SK-N-SH (cell line): ENCODE measurements at regions not wholly inside any gene's neighbourhood (a gene's known extent, or its start where the extent isn't known, plus 50 kb on each side); places are given as distances from the start of the nearest gene placed in this dataset.

ENCODE experiments used
- CTCF ChIA-PET: fragments of 300-600, 350-600 bp; formaldehyde crosslinking; extraction: SDS; loops from one replicate; lab custom pipeline; 2021; lab: Yijun Ruan, JAX
- POLR2A ChIA-PET: fragments of 350-600 bp; sonication (Branson Sonifier 250); formaldehyde crosslinking; extraction: SDS; loops from one replicate; lab custom pipeline; 2020; ENCODE audit warnings: antibody characterized with exemption, inconsistent platforms; lab: Yijun Ruan, JAX
- DNase-seq: peaks from one replicate; pipeline ENCODE4 v3.0.0; 2012
- H2AFZ ChIP-seq: fragments of 200-600 bp; sonication (generic); 2 replicates; pipeline ENCODE4 v1.8.1; 2016; ENCODE audit warnings: antibody characterized with exemption, mild to moderate bottlenecking, low read depth
- H3F3A ChIP-seq: fragments of 200-600 bp; sonication (generic); replicated peaks from 2 replicates; pipeline ENCODE3; 2016; ENCODE audit warnings: antibody characterized with exemption, mild to moderate bottlenecking; ENCODE audit not compliant: insufficient read depth
- H3K27ac ChIP-seq, 2 experiments: fragments of 200-500 bp in 1 of 2; fragments of 200-600 bp in 1 of 2; sonication (Bioruptor generic) in 1 of 2; sonication (generic), shearing (Covaris generic) in 1 of 2; 2 replicates each; pipeline versions ENCODE4 v1.5.1 to v1.6.1; 2014 to 2016; ENCODE audit warnings: low read depth in 2 of 2, inconsistent platforms in 1 of 2, low read length in 1 of 2, mild to moderate bottlenecking in 1 of 2, mixed read lengths in 1 of 2
- H3K27me3 ChIP-seq: fragments of 200-600 bp; sonication (generic), shearing (Covaris generic); 2 replicates; pipeline ENCODE4 v1.6.1; 2016; ENCODE audit warnings: mixed run types; ENCODE audit not compliant: insufficient read depth
- H3K36me3 ChIP-seq, 2 experiments: fragments of 200-500 bp in 1 of 2; fragments of 200-600 bp in 1 of 2; sonication (Bioruptor generic) in 1 of 2; sonication (generic) in 1 of 2; replicated peaks in 1 of 2; 2 replicates each; pipeline versions ENCODE3 to v1.5.1; 2014 to 2016; ENCODE audit warnings: low read length in 1 of 2, mild to moderate bottlenecking in 1 of 2; ENCODE audit not compliant: insufficient read depth in 2 of 2, control insufficient read depth in 1 of 2
- H3K4me1 ChIP-seq, 2 experiments: fragments of 200-500 bp in 1 of 2; fragments of 200-600 bp in 1 of 2; sonication (Bioruptor generic) in 1 of 2; sonication (generic), shearing (Covaris generic) in 1 of 2; 2 replicates each; pipeline versions ENCODE4 v1.5.1 to v1.6.1; 2014 to 2016; ENCODE audit warnings: low read depth in 1 of 2, low read length in 1 of 2, mixed run types in 1 of 2; ENCODE audit not compliant: insufficient read depth in 2 of 2, control insufficient read depth in 1 of 2
- H3K4me2 ChIP-seq: fragments of 200-600 bp; sonication (generic), shearing (Covaris generic); 2 replicates; pipeline ENCODE4 v1.6.1; 2017; ENCODE audit warnings: mixed run types
- H3K4me3 ChIP-seq, 2 experiments: fragments of 200-500 bp in 1 of 2; fragments of 200-600 bp in 1 of 2; sonication (Bioruptor generic) in 1 of 2; sonication (generic), shearing (Covaris generic) in 1 of 2; 2 replicates each; pipeline versions ENCODE4 v1.5.1 to v1.8.1; 2014 to 2016; ENCODE audit warnings: low read depth in 2 of 2, inconsistent platforms in 1 of 2, low read length in 1 of 2, mild to moderate bottlenecking in 1 of 2, mixed read lengths in 1 of 2, moderate library complexity in 1 of 2
- H3K79me2 ChIP-seq: fragments of 200-600 bp; sonication (generic); 2 replicates; pipeline ENCODE4 v1.8.1; 2017; ENCODE audit warnings: mild to moderate bottlenecking; ENCODE audit not compliant: insufficient read depth
- H3K9ac ChIP-seq: fragments of 200-600 bp; sonication (generic); 2 replicates; pipeline ENCODE4 v1.6.1; 2017; ENCODE audit warnings: mixed run types
- H3K9me2 ChIP-seq: fragments of 200-600 bp; sonication (generic); 2 replicates; pipeline ENCODE4 v1.6.1; 2017; ENCODE audit warnings: mixed run types
- H3K9me3 ChIP-seq: fragments of 200-600 bp; sonication (generic); 2 replicates; pipeline ENCODE4 v1.6.1; 2017; ENCODE audit warnings: mixed run types, mild to moderate bottlenecking, moderate library complexity
- H4K20me1 ChIP-seq: fragments of 200-600 bp; sonication (generic); 2 replicates; pipeline ENCODE4 v1.6.1; 2017; ENCODE audit warnings: mild to moderate bottlenecking, mixed run types; ENCODE audit not compliant: insufficient read depth
- CHD2 ChIP-seq: fragments of 150-350 bp; IDR thresholded peaks from 2 replicates; pipeline ENCODE4 v1.6.1; 2018; ENCODE audit warnings: low read length; ENCODE audit not compliant: partially characterized antibody
- EP300 ChIP-seq, 2 experiments: IDR thresholded peaks; 2 replicates each; pipeline versions ENCODE4 v1.4.0 to v1.6.1; 2012; ENCODE audit warnings: borderline replicate concordance in 1 of 2, low read depth in 1 of 2, low read length in 1 of 2
- EZH2phosphoT487 ChIP-seq: fragments of 200-600 bp; sonication (generic); IDR thresholded peaks from 2 replicates; pipeline ENCODE4 v1.6.1; 2017; ENCODE audit warnings: low read depth, mixed run types, mild to moderate bottlenecking, antibody characterized with exemption, moderate library complexity, borderline replicate concordance
- FOSL2 ChIP-seq: IDR thresholded peaks from 2 replicates; pipeline ENCODE4 v1.4.0; 2012; ENCODE audit warnings: low read depth, mild to moderate bottlenecking, moderate library complexity, borderline replicate concordance
- FOXM1 ChIP-seq: IDR thresholded peaks from 2 replicates; pipeline ENCODE4 v1.4.0; 2012; ENCODE audit warnings: low read depth, mild to moderate bottlenecking
- MXI1 ChIP-seq: IDR thresholded peaks from 2 replicates; pipeline ENCODE4 v1.6.1; 2012; ENCODE audit warnings: mild to moderate bottlenecking, low read depth, low read length, improper control_type of control experiment
- NFIC ChIP-seq: IDR thresholded peaks from 2 replicates; pipeline ENCODE4 v1.4.0; 2012; ENCODE audit warnings: borderline replicate concordance
- RFX5 ChIP-seq: IDR thresholded peaks from 2 replicates; pipeline ENCODE4 v1.6.1; 2012; ENCODE audit warnings: mild to moderate bottlenecking, improper control_type of control experiment, low read length
- RXRA ChIP-seq: IDR thresholded peaks from 2 replicates; pipeline ENCODE4 v1.4.0; 2012; ENCODE audit warnings: low read depth, mild to moderate bottlenecking, borderline replicate concordance
- TCF12 ChIP-seq: IDR thresholded peaks from 2 replicates; pipeline ENCODE4 v1.4.0; 2012
- ZBTB33 ChIP-seq: IDR thresholded peaks from 2 replicates; pipeline ENCODE4 v1.4.0; 2012; ENCODE audit warnings: low read depth, borderline replicate concordance
- TF ChIP-seq, protein P1 (sequence below): IDR thresholded peaks from 2 replicates; pipeline ENCODE4 v1.4.0; 2012; ENCODE audit warnings: low read depth, borderline replicate concordance
- TF ChIP-seq, protein P2 (sequence below): IDR thresholded peaks from 2 replicates; pipeline ENCODE4 v1.4.0; 2012; ENCODE audit warnings: low read depth
- TF ChIP-seq, protein P3 (sequence below): fragments of 150-350 bp; IDR thresholded peaks from 2 replicates; pipeline ENCODE4 v1.6.1; 2017; ENCODE audit warnings: antibody characterized with exemption, low read length, low read depth, borderline replicate concordance
- TF ChIP-seq, protein P4 (sequence below): fragments of 200-600 bp; sonication (generic); IDR thresholded peaks from 2 replicates; pipeline ENCODE4 v1.6.1; 2017; ENCODE audit warnings: antibody characterized with exemption, mild to moderate bottlenecking, moderate library complexity

DNA sequence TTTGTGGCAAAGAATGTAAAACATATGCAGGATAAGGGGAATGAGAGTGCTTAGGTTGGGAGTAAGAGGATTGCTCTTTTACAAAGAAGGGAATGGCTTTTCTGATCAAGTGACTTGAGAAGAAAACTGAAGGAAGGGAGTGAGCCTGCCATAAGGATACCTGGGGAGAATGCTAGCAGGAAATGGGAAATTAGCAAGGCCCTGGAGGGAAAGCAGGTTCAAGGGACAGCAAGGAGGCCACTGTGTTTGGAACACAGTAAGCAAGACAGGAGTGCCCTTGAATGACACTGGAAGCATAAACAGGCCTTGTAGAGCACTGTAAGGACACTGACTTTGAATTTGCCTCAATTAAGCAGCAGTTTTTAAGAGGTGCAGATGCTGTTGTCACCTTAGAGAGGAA lies 1069.9 kb downstream of the DNAJB9 start:
- CTCF ChIA-PET: no interaction called here
- Histone ChIP-seq H3K27ac (no peak overlapping the region), H3K9me3 (no peaks in the 10 kb centered on the region), H3K79me2 (no peaks in the 10 kb centered on the region), H3K27me3 (no peaks in the 10 kb centered on the region), H2AFZ (no peak overlapping the region), H3F3A (no peaks in the 10 kb centered on the region), H4K20me1 (no peaks in the 10 kb centered on the region), H3K9ac (no peak overlapping the region), H3K4me3 (no peak overlapping the region), H3K36me3 (no peaks in the 10 kb centered on the region), H3K4me2 (no peak overlapping the region), H3K9me2 (no peaks in the 10 kb centered on the region), H3K4me1 (no peaks in the 10 kb centered on the region)
- DNase-seq: no peak
- POLR2A ChIA-PET: no interaction called here
- TF ChIP-seq, protein P1, sequence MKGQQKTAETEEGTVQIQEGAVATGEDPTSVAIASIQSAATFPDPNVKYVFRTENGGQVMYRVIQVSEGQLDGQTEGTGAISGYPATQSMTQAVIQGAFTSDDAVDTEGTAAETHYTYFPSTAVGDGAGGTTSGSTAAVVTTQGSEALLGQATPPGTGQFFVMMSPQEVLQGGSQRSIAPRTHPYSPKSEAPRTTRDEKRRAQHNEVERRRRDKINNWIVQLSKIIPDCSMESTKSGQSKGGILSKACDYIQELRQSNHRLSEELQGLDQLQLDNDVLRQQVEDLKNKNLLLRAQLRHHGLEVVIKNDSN: no peak
- no peak for TF ChIP-seq ZBTB33
- TF ChIP-seq, protein P2, sequence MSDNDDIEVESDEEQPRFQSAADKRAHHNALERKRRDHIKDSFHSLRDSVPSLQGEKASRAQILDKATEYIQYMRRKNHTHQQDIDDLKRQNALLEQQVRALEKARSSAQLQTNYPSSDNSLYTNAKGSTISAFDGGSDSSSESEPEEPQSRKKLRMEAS: no peak
- TF ChIP-seq, protein P3, sequence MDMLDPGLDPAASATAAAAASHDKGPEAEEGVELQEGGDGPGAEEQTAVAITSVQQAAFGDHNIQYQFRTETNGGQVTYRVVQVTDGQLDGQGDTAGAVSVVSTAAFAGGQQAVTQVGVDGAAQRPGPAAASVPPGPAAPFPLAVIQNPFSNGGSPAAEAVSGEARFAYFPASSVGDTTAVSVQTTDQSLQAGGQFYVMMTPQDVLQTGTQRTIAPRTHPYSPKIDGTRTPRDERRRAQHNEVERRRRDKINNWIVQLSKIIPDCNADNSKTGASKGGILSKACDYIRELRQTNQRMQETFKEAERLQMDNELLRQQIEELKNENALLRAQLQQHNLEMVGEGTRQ: no peak
- no peak for TF ChIP-seq NFIC
- no peak for TF ChIP-seq FOXM1
- TF ChIP-seq FOSL2: no peak
- TF ChIP-seq RFX5: no peak
- TF ChIP-seq, protein P4, sequence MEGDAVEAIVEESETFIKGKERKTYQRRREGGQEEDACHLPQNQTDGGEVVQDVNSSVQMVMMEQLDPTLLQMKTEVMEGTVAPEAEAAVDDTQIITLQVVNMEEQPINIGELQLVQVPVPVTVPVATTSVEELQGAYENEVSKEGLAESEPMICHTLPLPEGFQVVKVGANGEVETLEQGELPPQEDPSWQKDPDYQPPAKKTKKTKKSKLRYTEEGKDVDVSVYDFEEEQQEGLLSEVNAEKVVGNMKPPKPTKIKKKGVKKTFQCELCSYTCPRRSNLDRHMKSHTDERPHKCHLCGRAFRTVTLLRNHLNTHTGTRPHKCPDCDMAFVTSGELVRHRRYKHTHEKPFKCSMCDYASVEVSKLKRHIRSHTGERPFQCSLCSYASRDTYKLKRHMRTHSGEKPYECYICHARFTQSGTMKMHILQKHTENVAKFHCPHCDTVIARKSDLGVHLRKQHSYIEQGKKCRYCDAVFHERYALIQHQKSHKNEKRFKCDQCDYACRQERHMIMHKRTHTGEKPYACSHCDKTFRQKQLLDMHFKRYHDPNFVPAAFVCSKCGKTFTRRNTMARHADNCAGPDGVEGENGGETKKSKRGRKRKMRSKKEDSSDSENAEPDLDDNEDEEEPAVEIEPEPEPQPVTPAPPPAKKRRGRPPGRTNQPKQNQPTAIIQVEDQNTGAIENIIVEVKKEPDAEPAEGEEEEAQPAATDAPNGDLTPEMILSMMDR: no peak
- TF ChIP-seq TCF12: no peak
- TF ChIP-seq MXI1: no peak
- no peak for TF ChIP-seq EZH2phosphoT487
- TF ChIP-seq RXRA: no peak
- TF ChIP-seq EP300 (IDR thresholded peaks at IDR 0.05; ENCODE audit: borderline replicate concordance in 1 of 2, low read depth in 1 of 2, low read length in 1 of 2): no peak
- no peak for TF ChIP-seq CHD2
